ENCODE measurements at regions not wholly inside any gene's neighbourhood (a gene's known extent, or its start where the extent isn't known, plus 50 kb on each side); places are given as distances from the start of the nearest gene placed in this dataset.

DNA sequence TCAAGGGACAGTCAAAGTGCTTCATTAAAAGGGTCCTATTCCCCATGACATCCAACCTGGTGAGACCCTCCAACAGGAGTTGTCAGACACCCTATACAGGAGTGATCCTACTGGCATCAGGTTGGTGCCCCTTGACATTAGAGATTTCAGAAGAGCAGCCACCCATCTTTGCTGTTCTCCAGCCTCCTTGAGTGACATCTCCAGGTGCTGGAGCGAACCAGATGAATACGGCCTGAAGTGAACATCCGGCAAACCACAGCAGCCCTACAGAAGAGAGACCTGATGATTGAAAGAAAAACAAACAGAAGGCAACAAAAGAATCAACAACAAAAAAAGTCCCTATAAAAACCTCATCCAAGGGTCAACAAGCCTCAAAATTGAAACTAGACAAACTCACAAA, 146.1 kb upstream of the PBDC1 start:
- TF ChIP-seq RAD21 (IDR thresholded peaks at IDR 0.05; ENCODE audit: low read depth) = no peak
- TF ChIP-seq, protein P1, sequence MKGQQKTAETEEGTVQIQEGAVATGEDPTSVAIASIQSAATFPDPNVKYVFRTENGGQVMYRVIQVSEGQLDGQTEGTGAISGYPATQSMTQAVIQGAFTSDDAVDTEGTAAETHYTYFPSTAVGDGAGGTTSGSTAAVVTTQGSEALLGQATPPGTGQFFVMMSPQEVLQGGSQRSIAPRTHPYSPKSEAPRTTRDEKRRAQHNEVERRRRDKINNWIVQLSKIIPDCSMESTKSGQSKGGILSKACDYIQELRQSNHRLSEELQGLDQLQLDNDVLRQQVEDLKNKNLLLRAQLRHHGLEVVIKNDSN (IDR thresholded peaks at IDR 0.05) = no peak
- no peak for TF ChIP-seq EGR1 (IDR thresholded peaks at IDR 0.05)
- no peak for TF ChIP-seq CEBPB (IDR thresholded peaks at IDR 0.05)
- TF ChIP-seq FOXM1 (IDR thresholded peaks at IDR 0.05; ENCODE audit: borderline replicate concordance, low read depth) = no peak
- TF ChIP-seq NFIC (IDR thresholded peaks at IDR 0.05) = no peak
- TF ChIP-seq CREB1 (IDR thresholded peaks at IDR 0.05; ENCODE audit: low read depth) = no peak
- no peak for TF ChIP-seq ZBTB7A (IDR thresholded peaks at IDR 0.05; ENCODE audit: low read depth)
- TF ChIP-seq TAF1 (IDR thresholded peaks at IDR 0.05; ENCODE audit: low read depth) = no peak
- no peak for TF ChIP-seq TCF12 (IDR thresholded peaks at IDR 0.05; ENCODE audit: low read depth)

DNA sequence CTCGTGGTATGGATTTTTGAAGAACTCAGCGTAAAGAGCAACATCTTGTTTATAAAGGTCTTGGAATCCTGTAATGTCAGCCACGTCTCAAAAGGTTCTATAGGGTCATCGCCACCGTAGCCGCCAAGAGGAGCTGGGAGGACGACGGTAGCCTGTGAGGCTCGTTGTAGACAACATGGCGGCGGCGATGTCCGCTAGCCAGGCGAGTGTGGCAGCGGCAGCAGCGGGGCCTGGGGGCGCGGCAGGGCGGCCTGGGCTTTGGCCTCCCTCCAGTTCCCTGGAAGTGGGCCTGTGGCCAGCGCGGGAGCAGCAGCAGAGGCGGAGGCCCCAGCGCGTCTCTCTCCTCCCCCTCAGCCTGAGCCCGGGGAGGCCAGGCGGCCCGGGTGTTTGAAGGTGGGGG, 143.5 kb upstream of the PBDC1 start:
- no peak for TF ChIP-seq CEBPB (IDR thresholded peaks at IDR 0.05)
- no peak for TF ChIP-seq NFIC (IDR thresholded peaks at IDR 0.05)
- TF ChIP-seq, protein P1 (IDR thresholded peaks at IDR 0.05) = no peak
- no peak for TF ChIP-seq RAD21 (IDR thresholded peaks at IDR 0.05; ENCODE audit: low read depth)
- TF ChIP-seq, protein P2, sequence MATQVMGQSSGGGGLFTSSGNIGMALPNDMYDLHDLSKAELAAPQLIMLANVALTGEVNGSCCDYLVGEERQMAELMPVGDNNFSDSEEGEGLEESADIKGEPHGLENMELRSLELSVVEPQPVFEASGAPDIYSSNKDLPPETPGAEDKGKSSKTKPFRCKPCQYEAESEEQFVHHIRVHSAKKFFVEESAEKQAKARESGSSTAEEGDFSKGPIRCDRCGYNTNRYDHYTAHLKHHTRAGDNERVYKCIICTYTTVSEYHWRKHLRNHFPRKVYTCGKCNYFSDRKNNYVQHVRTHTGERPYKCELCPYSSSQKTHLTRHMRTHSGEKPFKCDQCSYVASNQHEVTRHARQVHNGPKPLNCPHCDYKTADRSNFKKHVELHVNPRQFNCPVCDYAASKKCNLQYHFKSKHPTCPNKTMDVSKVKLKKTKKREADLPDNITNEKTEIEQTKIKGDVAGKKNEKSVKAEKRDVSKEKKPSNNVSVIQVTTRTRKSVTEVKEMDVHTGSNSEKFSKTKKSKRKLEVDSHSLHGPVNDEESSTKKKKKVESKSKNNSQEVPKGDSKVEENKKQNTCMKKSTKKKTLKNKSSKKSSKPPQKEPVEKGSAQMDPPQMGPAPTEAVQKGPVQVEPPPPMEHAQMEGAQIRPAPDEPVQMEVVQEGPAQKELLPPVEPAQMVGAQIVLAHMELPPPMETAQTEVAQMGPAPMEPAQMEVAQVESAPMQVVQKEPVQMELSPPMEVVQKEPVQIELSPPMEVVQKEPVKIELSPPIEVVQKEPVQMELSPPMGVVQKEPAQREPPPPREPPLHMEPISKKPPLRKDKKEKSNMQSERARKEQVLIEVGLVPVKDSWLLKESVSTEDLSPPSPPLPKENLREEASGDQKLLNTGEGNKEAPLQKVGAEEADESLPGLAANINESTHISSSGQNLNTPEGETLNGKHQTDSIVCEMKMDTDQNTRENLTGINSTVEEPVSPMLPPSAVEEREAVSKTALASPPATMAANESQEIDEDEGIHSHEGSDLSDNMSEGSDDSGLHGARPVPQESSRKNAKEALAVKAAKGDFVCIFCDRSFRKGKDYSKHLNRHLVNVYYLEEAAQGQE (IDR thresholded peaks at IDR 0.05; ENCODE audit: low read depth) = no peak
- TF ChIP-seq, protein P3, sequence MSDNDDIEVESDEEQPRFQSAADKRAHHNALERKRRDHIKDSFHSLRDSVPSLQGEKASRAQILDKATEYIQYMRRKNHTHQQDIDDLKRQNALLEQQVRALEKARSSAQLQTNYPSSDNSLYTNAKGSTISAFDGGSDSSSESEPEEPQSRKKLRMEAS (IDR thresholded peaks at IDR 0.05) = no peak
- TF ChIP-seq TEAD4 (IDR thresholded peaks at IDR 0.05) = no peak
- no peak for TF ChIP-seq EP300 (IDR thresholded peaks at IDR 0.05; ENCODE audit: borderline replicate concordance)
- TF ChIP-seq ZBTB7A (IDR thresholded peaks at IDR 0.05; ENCODE audit: low read depth) = no peak
- TF ChIP-seq YY1 (IDR thresholded peaks at IDR 0.05; ENCODE audit: low read depth) = no peak
- TF ChIP-seq FOXM1 (IDR thresholded peaks at IDR 0.05; ENCODE audit: borderline replicate concordance, low read depth) = no peak
- TF ChIP-seq CREB1 (IDR thresholded peaks at IDR 0.05; ENCODE audit: low read depth) = no peak
- no peak for TF ChIP-seq TCF12 (IDR thresholded peaks at IDR 0.05; ENCODE audit: low read depth)
- TF ChIP-seq TAF1 (IDR thresholded peaks at IDR 0.05; ENCODE audit: low read depth) = no peak
- no peak for TF ChIP-seq EGR1 (IDR thresholded peaks at IDR 0.05)

DNA sequence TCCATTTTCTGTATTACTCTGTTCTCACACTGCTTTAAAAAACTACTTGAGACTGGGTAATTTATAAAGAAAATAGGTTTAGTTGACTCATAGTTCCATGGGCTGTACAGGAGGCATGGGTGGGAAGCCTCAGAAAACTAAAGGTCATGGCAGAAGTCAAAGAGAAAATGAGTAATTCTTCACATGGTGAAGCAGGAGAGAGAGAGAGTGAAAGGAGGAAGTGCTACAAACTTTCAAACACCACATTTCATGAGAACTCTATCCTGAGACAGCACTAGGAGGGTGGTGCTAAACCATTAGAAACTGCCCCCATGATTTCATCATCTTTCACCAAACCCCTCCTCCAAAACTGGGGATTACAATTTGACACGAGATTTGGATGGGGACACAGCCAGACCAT, 108.0 kb upstream of the PBDC1 start:
- TF ChIP-seq FOXM1 (IDR thresholded peaks at IDR 0.05; ENCODE audit: borderline replicate concordance, low read depth) = no peak
- no peak for TF ChIP-seq TCF12 (IDR thresholded peaks at IDR 0.05; ENCODE audit: low read depth)
- TF ChIP-seq RAD21 (IDR thresholded peaks at IDR 0.05; ENCODE audit: low read depth) = no peak
- TF ChIP-seq, protein P1 (IDR thresholded peaks at IDR 0.05) = no peak
- TF ChIP-seq YY1 (IDR thresholded peaks at IDR 0.05; ENCODE audit: low read depth) = no peak
- TF ChIP-seq, protein P3 (IDR thresholded peaks at IDR 0.05) = no peak
- no peak for TF ChIP-seq TEAD4 (IDR thresholded peaks at IDR 0.05)
- no peak for TF ChIP-seq CEBPB (IDR thresholded peaks at IDR 0.05)
- TF ChIP-seq TAF1 (IDR thresholded peaks at IDR 0.05; ENCODE audit: low read depth) = no peak
- TF ChIP-seq EP300 (IDR thresholded peaks at IDR 0.05; ENCODE audit: borderline replicate concordance) = no peak
- no peak for TF ChIP-seq CREB1 (IDR thresholded peaks at IDR 0.05; ENCODE audit: low read depth)
- no peak for TF ChIP-seq ZBTB7A (IDR thresholded peaks at IDR 0.05; ENCODE audit: low read depth)
- no peak for TF ChIP-seq EGR1 (IDR thresholded peaks at IDR 0.05)
- no peak for TF ChIP-seq NFIC (IDR thresholded peaks at IDR 0.05)
- TF ChIP-seq, protein P2 (IDR thresholded peaks at IDR 0.05; ENCODE audit: low read depth) = no peak

DNA sequence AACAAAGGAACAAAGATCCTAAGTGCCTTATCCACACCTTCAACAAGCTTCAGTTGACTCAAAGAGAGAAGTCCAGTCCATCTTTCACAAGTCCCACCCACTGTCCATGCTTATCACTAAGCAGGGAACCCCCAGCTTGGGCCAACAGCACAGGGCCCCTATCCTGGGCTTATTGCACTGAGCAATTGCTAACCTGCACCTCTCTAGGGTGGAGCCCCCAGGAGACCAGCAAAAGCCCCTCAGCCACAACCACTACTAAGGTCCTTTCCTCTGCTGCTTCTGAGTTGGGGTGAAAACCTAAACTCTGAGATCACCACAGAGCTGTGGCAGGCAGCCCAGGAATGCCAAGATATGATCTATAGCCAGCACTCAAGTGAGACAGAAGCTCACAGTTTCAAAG, 96.7 kb upstream of the PBDC1 start:
- TF ChIP-seq EGR1 (IDR thresholded peaks at IDR 0.05) (no peak), FOXM1 (IDR thresholded peaks at IDR 0.05; ENCODE audit: borderline replicate concordance, low read depth) (no peak), ZBTB7A (IDR thresholded peaks at IDR 0.05; ENCODE audit: low read depth) (no peak), TEAD4 (IDR thresholded peaks at IDR 0.05) (no peak), YY1 (IDR thresholded peaks at IDR 0.05; ENCODE audit: low read depth) (no peak), RAD21 (IDR thresholded peaks at IDR 0.05; ENCODE audit: low read depth) (no peak)
- TF ChIP-seq, protein P1 (IDR thresholded peaks at IDR 0.05) = no peak

DNA sequence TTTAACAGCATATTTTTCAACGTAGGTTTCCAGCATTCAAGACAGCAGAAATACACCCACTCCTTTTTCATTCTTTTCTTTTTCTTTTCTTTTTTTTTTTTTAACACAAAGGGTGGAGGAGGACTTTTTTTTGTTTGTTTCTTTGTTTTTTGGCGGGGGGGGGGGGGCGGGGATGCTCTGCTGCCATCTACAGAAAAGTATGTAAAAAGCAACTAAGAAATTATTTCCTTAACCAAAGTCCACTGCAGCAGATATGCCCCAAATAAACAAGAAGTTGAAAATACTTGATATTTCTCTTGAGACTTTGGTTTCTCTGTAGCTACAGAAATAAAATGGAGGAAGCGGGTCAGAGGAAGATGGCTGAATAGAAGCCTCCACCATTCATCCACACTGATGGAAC, 63.2 kb upstream of the PBDC1 start:
- TF ChIP-seq FOXM1 (IDR thresholded peaks at IDR 0.05; ENCODE audit: borderline replicate concordance, low read depth) (no peak), RAD21 (IDR thresholded peaks at IDR 0.05; ENCODE audit: low read depth) (no peak), CEBPB (IDR thresholded peaks at IDR 0.05) (no peak), EGR1 (IDR thresholded peaks at IDR 0.05) (no peak), NFIC (IDR thresholded peaks at IDR 0.05) (no peak), TEAD4 (IDR thresholded peaks at IDR 0.05) (no peak), TCF12 (IDR thresholded peaks at IDR 0.05; ENCODE audit: low read depth) (no peak), YY1 (IDR thresholded peaks at IDR 0.05; ENCODE audit: low read depth) (no peak), CREB1 (IDR thresholded peaks at IDR 0.05; ENCODE audit: low read depth) (no peak), ZBTB7A (IDR thresholded peaks at IDR 0.05; ENCODE audit: low read depth) (no peak), EP300 (IDR thresholded peaks at IDR 0.05; ENCODE audit: borderline replicate concordance) (no peak)
- TF ChIP-seq, protein P3 (IDR thresholded peaks at IDR 0.05) = no peak
